AG10803 (cell line): ENCODE measurements at regions not wholly inside any gene's neighbourhood (a gene's known extent, or its start where the extent isn't known, plus 50 kb on each side); places are given as distances from the start of the nearest gene placed in this dataset.

Experiments
- DNase-seq: peaks from one replicate; pipeline ENCODE4 v3.0.0; 2010; ENCODE audit warnings: low read depth
- H3K4me3 ChIP-seq: 2 replicates; pipeline ENCODE4 v1.5.1; 2011; ENCODE audit warnings: mild to moderate bottlenecking, low read length, control low read depth
- CTCF ChIP-seq: conservative IDR thresholded peaks from 2 replicates; pipeline ENCODE4 v1.5.1; 2011; ENCODE audit warnings: mild to moderate bottlenecking, low read length, control low read depth, inconsistent platforms

- no peak for TF ChIP-seq CTCF
- peak; percentile 4 for DNase-seq
- no peak overlapping the region for H3K4me3 ChIP-seq
Measured at GRCh38 chr3:106678657-106679390, 698.4 kb upstream of the CCDC54 start.

DNA sequence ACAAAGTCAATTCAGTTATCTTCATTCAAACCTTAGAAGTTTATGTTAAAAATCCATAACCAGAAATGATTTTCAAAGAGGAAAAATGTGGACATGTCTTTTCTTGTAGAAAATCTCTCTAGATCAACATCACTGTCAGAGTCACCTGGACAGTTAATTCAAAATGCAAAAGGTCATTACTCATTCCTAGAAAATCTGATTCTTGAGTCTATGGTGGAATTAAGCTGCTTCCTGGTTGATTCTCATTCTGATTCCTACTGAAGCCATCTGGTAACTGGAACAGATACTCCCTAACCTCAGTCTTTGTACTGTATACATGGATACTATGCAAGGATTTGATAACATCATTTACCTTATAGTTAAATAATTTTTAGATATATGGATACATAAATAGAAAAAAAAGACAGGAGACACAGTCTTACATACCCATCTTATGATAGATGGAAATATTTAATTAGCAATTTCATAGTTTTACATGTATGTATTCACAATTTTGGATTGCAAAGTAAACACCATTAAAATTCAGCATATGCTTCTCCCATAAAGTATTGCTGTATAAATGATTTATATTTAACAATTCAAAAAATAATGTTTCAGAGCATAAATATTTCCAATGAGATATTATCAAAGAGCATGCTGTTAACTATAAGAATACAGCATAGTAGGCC lies 693.2 kb upstream of the CCDC54 start:
- DNase-seq = no peak
- no peak overlapping the region for H3K4me3 ChIP-seq
- no peak for TF ChIP-seq CTCF

DNA sequence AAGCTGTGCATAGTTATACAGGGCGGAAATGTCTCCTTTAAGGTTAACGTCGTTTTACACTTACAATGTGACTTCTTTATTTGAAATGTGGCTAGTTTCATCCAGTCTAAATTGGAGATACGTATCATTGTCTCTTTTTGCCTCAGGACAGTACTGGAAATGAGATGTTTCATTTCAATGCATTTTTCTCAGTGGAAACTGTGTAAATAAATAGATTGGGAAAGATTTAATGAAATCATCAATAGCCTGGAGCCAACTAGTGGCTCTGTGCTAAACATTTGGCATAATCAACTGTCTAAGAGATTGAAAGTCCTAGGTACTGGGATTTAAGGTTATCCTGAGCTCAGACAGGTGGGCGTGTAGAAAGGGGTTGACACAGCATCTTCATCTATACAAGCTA lies 691.5 kb upstream of the CCDC54 start:
- TF ChIP-seq CTCF = no peak
- DNase-seq = no peak
- H3K4me3 ChIP-seq = no peak overlapping the region

DNA sequence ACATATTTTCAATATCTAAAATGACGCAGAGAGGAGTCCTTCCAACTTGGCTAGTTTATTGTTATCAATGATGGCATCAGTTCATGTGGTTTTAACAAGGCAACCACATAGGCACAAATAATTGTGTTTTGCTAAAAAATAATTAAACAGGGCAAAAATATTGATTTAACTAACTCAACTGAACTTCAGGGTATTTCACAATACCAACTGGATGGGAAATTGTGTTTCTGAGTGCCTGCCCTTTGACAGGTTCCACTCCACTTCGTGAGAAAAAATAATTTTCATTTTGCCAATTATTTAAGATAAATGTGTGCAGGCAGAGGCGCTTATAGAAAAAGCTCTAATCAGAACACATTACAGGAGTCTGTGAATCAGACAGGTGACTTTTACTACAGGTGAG lies 689.3 kb upstream of the CCDC54 start:
- no peak overlapping the region for H3K4me3 ChIP-seq
- no peak for TF ChIP-seq CTCF
- no peak for DNase-seq

GRCh38 chr3:106688464-106688863 lies 688.8 kb upstream of the CCDC54 start:
- no peak overlapping the region for H3K4me3 ChIP-seq
- peak; percentile 94 for DNase-seq
- no peak for TF ChIP-seq CTCF

DNA sequence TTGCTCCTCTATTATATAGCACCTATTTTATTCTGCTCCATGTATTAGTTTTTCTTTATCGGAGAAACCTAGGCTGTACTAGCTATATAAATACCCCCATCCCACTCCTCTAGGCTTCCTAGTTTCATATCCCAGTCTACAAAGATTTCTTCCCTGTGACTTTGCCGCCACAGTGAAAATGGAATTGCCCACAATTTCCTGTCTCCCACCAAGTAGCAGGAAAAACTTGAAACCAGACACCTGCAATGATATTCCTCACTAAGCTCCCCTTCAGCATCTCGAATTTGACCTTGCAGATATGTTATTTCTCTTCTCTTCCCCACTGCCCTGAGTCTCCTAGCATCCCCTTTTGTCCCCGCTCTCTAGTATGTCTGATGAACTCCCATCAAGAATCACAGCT lies 685.8 kb upstream of the CCDC54 start:
- no peak for DNase-seq
- H3K4me3 ChIP-seq = no peak overlapping the region
- no peak for TF ChIP-seq CTCF

GRCh38 chr3:106692624-106693023 lies 684.6 kb upstream of the CCDC54 start:
- H3K4me3 ChIP-seq = no peak overlapping the region
- TF ChIP-seq CTCF = no peak
- no peak for DNase-seq
